Activated CD8-positive, alpha-beta memory T cell treated with anti-CD3 and anti-CD28 coated beads for 48 hours (primary cell): ENCODE measurements at regions not wholly inside any gene's neighbourhood (a gene's known extent, or its start where the extent isn't known, plus 50 kb on each side); places are given as distances from the start of the nearest gene placed in this dataset.
"Not testable (repeated sequence)": the region's sequence is repeated elsewhere in the genome, so short reads cannot be mapped to it uniquely, and the experiment has no call there.

Experiments used
- DNase-seq, 3 experiments: peaks; one replicate each; pipeline ENCODE4 v3.0.0-alpha.2; 2020; ENCODE audit warnings: low read depth in 2 of 3, low spot score in 2 of 3

- DNase-seq = no peak
These were observed 762.4 kb downstream of the REEP3 start for GRCh38 chr10:64283621-64284020.

GRCh38 chr10:64286533-64286932 lies 765.3 kb downstream of the REEP3 start:
- DNase-seq = no peak

- no peak for DNase-seq
These were observed 767.2 kb downstream of the REEP3 start for GRCh38 chr10:64288404-64288803.

GRCh38 chr10:64303566-64303965 lies 782.4 kb downstream of the REEP3 start:
- no peak for DNase-seq

- DNase-seq = no peak
These were observed 785.6 kb downstream of the REEP3 start for GRCh38 chr10:64306729-64307327.

- DNase-seq = no peak
These were observed 791.7 kb downstream of the REEP3 start for GRCh38 chr10:64312876-64313275.

DNA sequence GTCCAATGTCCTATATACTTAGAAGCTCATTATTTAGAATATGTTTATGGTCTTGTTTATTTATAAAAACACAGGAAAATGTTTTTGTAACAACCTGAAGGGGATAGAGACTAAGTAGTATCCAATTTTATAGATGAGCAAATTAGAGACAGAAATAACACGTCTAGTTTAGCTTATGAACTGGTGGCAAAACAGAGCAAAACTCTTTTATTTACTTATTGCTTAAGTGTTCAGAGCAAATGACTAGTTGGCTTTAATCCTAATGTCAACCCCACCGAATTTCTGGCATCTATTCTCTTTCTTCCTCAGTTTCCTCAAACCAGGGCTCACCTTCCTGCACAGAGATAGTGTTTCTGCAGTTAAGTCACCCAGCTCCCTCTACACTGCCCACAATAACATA lies 792.8 kb downstream of the REEP3 start:
- no peak for DNase-seq

DNA sequence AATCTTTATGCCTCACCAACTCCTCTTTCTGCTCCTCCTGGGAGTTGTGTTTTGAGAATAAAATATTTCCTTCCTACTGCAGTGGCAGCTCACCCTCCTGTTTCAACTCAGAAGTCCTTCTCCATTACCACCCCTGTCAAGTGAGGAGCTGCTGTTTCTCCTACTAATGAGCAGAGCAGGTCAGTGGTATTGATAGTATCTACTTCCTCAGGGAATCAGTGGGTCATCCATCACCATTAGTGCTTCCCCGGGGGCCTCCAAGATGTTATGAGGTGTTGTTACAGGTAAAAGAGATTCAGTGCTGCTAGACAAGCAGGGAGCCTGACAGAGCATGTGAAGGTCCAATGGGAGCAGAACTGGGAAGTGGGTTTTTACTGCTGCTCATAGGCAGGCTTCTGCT lies 795.2 kb downstream of the REEP3 start:
- DNase-seq = no peak

DNA sequence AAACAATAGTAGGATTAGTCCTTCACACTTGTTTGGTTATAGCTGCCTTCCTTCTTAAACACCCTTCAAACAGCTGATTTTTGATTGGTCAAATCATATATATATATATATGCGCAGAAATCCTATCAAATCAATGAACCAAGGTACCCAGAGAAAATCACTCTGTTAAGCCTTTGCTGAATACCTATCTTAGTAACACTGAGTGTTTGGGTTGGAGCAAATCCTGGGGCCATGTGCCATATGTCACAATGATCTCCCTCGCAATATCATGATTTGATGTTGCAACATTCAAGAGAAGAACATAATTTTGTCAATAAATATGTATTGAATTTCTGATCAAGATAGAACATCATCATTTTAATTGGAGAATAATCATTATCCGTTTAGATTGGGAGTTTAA lies 795.6 kb downstream of the REEP3 start:
- no peak for DNase-seq

- DNase-seq = no peak
These were observed 799.2 kb downstream of the REEP3 start for GRCh38 chr10:64320448-64320847.

DNA sequence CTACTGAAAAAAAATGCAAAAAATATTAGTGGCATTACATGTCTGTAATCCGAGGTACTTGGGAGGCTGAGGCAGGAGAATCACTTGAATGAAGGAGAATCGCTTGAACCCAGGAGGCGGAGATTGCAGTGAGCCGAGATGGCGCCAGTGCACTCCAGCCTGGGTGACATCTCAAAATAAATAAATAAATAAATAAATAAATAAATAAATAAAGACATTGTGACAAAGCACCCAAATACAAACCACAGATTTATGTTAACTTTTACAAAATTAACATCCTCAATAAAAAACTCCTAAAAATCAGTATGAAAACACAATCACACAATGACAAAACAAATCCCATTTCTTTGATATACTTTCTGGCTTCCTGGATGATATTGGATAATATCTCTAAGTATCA lies 808.3 kb downstream of the REEP3 start:
- DNase-seq = no peak

DNA sequence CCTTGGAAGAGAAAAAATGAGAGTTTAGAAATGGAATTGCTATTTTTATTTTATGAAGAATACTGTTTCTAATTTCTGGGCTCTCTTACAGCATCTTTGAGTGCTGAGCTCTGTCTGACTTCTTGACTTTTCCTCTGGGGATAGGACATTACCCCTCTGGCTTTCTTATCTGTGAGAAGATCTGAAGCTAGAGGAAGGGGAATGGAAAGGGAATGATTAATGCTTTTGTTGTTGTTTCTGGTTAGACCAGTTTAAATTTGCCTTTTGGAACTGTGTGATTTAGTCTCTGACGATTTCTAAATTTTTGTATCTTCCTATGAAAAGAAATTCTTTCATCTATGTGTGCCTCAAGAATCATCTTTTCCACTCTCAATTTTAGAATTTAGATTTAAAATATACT lies 811.4 kb downstream of the REEP3 start:
- no peak for DNase-seq

GRCh38 chr10:64334084-64334483 lies 812.9 kb downstream of the REEP3 start:
- no peak for DNase-seq

GRCh38 chr10:64344211-64344610 lies 823.0 kb downstream of the REEP3 start:
- no peak for DNase-seq

DNA sequence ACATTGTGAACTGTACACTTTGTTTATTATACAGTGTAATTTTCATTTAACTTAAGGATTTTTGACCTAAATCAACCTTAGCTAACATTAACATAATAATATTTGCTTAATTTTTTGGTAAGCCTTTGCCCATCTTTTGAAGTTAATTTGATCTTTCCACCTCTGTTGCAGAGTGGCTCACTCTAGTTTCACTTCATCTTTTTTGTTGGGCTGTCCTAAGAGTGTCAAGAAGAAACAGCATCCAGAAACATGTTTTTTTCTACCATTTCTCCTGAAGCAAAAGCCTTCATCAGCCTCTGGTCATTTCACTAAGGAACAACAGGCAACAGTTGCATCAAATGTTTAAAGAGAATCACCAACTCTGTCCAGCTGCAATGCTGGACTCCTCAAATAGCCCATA lies 824.7 kb downstream of the REEP3 start:
- DNase-seq = no peak

GRCh38 chr10:64346389-64346788 lies 825.2 kb downstream of the REEP3 start:
- no peak for DNase-seq

GRCh38 chr10:64350665-64351064 lies 829.5 kb downstream of the REEP3 start:
- DNase-seq = no peak

DNA sequence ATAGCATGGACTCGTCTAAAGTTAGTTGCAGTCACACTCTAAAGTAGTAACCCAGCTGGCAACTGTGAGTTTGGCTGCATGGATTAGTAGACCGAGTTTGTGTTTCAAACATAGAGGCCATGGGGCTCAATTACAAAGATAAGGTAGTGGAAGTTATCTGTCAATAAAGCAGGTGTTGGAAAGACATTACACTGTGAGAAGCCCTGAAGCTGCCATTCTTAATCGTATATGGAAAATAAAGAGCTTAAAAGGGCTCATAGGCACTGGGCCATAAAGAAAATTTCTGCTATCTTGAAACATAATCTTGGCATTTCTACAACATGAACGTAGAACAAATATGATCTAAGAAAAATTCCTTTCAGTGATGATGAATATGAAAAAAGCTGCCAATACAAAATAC lies 837.7 kb downstream of the REEP3 start:
- no peak for DNase-seq

DNA sequence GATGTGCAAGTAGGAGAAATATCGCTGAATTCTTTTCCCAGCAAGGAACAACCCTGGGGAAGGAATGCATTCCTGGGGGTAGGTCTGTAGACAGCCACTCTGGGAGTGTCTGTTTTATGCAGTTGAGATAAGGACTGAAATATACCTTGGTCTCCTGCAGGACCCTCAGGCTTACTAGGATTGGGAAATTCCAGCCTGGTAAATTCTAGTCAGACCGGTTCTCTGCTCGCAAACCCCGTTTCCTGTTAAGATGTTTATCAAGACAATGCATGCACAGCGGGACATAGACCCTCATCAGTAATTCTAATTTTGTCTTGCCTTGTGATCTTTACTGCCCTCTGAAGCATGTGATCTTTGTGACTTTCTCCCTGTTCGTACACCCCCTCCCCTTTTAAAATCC lies 839.0 kb downstream of the REEP3 start:
- not testable (repeated sequence) for DNase-seq

DNA sequence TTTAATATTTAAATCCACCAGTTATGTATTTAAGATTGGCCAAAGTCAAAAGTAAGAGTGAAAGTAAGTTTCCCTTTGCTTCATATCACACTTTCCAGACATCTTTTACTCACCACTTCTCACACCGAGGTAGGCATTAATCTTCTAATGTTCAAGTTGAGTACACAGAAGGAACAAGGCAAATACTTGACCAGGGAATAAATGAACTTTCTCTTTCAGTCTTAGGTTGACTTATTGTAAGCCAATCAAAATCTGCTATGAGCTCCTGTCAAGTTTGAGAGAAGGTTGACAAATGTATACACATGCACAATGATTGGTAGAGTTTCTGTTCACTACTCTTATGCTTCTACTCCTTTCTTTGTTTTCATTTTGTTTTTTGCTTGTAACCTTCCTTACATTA lies 842.5 kb downstream of the REEP3 start:
- no peak for DNase-seq

- DNase-seq = no peak
These were observed 844.5 kb downstream of the REEP3 start for GRCh38 chr10:64365663-64366062.

DNA sequence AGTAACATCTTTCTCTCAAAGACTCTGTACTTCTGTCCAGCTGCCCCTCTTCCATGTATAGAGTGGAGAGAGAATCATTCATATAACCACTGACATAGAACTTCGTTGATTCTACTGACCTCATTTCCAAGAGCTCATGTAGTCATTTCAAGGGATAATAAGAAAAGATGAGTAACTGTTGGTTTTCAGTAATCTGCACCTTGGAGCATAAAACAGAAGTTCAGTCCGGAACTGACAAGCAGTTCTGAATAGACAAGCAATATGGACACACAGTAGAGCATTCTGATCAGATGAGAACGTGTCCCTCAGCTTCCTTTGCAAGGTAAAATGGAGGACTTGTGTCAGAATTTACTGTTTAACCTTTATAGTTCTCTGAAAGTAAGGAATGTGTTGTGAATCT lies 847.1 kb downstream of the REEP3 start:
- no peak for DNase-seq

- DNase-seq = no peak
These were observed 848.9 kb downstream of the REEP3 start for GRCh38 chr10:64369885-64370773.
